ENCODE measurements at regions not wholly inside any gene's neighbourhood (a gene's known extent, or its start where the extent isn't known, plus 50 kb on each side); places are given as distances from the start of the nearest gene placed in this dataset.

- TF ChIP-seq POLR2A (IDR thresholded peaks at IDR 0.05; ENCODE audit: low read depth, low read length): no peak
- TF ChIP-seq TAF1 (IDR thresholded peaks at IDR 0.05; ENCODE audit: low read depth, low read length): no peak
- no peak for TF ChIP-seq POLR2AphosphoS5 (IDR thresholded peaks at IDR 0.05; ENCODE audit: low read depth, low read length)
- no peak for TF ChIP-seq PAX5 (IDR thresholded peaks at IDR 0.05; ENCODE audit: insufficient read depth, low read length, severe bottlenecking)
- no peak for TF ChIP-seq SPI1 (IDR thresholded peaks at IDR 0.05; ENCODE audit: low read depth, low read length)
Observed at GRCh38 chr12:104844123-104844522, 114.0 kb downstream of the SLC41A2 start.

Measured in GM12891 (cell line).